ENCODE measurements at regions not wholly inside any gene's neighbourhood (a gene's known extent, or its start where the extent isn't known, plus 50 kb on each side); places are given as distances from the start of the nearest gene placed in this dataset.

DNA sequence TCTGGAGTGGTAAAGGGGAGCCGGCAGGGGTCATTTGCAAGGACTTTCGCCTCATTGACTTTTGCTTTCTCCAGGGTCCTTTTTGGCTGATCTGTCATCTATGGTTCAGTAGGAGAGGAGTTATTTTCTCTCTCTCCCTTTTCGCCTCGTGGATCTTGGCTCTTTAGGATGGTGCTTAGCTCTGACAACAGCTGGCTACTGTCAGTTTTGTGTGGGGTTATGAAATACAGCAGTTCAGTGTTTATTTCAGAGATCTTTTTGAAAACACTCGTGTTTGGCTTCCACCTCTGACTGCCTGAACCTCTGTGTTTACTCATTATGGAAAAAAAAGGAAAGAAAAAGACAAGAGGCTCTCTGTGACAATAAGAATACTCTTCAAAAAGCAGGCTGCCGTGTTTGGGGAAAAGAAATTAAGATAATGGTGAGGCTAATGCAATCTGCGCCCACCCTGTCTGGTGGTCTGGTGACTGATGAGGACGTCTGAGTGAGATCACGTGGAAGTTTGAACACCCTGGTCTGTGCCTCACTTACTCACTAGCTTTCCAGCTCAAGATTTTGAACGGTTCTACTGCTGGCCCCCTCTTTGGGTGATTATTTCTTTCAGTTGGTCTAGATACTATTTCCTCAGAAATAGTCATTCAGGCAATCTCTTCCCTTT lies 567.7 kb downstream of the CAAP1 start:
- no peak for TF ChIP-seq POLR2A (IDR thresholded peaks at IDR 0.05)
- TF ChIP-seq, protein P1, sequence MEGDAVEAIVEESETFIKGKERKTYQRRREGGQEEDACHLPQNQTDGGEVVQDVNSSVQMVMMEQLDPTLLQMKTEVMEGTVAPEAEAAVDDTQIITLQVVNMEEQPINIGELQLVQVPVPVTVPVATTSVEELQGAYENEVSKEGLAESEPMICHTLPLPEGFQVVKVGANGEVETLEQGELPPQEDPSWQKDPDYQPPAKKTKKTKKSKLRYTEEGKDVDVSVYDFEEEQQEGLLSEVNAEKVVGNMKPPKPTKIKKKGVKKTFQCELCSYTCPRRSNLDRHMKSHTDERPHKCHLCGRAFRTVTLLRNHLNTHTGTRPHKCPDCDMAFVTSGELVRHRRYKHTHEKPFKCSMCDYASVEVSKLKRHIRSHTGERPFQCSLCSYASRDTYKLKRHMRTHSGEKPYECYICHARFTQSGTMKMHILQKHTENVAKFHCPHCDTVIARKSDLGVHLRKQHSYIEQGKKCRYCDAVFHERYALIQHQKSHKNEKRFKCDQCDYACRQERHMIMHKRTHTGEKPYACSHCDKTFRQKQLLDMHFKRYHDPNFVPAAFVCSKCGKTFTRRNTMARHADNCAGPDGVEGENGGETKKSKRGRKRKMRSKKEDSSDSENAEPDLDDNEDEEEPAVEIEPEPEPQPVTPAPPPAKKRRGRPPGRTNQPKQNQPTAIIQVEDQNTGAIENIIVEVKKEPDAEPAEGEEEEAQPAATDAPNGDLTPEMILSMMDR (IDR thresholded peaks at IDR 0.05): no peak

Measured in testis (tissue), 2 donors.